HUDEP-2 (cell line): ENCODE measurements at regions not wholly inside any gene's neighbourhood (a gene's known extent, or its start where the extent isn't known, plus 50 kb on each side); places are given as distances from the start of the nearest gene placed in this dataset.

Experiments used
- DNase-seq, 76 experiments: peaks; one replicate each; lab custom pipeline; 2025; ENCODE audit not compliant: unreplicated experiment in 76 of 76; lab: John Stamatoyannopoulos, UW

- no peak for DNase-seq
Observed at GRCh38 chr21:40901691-40902090, 54.7 kb upstream of the DSCAM start.

- no peak for DNase-seq
Observed at GRCh38 chr21:40902299-40902698, 55.3 kb upstream of the DSCAM start.

DNA sequence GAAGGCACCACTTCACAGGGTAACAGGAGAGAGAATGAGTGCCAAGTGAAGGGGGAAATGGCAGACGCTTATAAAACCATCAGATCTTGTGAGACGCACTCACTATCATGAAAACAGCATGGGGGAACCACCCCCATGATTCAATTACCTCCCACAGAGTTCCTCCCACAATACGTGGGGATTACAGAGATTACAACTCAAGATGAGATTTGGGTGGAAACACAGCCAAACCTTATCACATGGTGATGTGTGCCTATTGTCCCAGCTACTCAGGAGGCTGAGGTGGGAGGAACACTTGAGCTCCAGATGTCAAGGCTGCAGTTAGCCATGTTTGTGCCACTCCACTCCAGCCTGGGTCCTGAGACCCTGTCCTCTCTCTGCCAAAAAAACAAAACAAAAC lies 56.0 kb upstream of the DSCAM start:
- no peak for DNase-seq

DNA sequence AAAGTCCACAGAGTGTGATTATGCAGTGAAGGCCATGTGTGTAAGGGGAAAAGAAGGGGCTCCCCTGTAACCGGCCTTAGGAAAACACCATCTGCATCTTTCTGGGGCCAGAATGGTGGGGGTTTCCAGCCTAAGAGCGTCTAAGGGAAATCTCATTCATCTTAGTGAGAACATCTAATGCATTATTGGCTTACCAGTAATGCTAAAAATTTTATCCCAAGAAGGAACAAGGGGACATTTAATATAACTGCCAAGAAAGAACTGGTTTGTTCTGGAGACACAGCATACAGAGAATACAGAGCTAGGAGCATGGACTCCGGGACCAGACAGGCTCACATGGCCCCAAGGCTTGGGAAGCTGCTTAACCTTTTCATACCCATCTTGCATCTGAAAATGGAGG lies 58.3 kb upstream of the DSCAM start:
- no peak for DNase-seq

DNA sequence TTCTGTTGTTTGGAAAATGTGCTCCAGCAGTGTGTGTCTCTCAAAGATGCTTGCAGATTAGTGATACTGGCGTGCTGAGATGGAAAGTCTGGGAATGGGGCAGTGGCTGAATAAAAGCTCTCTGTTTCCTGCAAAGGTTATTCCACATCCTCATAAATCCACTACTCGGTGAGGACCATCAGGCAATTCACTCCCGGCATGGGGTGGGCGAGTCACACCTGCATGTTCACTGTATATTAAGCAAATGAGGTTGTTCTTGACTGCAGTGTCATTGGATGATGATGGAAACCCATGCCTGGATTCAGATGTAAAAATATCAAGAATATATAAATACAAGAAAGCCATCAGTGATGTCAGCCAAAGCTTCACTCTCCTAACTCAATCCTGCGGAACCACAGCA lies 65.4 kb upstream of the DSCAM start:
- no peak for DNase-seq

DNA sequence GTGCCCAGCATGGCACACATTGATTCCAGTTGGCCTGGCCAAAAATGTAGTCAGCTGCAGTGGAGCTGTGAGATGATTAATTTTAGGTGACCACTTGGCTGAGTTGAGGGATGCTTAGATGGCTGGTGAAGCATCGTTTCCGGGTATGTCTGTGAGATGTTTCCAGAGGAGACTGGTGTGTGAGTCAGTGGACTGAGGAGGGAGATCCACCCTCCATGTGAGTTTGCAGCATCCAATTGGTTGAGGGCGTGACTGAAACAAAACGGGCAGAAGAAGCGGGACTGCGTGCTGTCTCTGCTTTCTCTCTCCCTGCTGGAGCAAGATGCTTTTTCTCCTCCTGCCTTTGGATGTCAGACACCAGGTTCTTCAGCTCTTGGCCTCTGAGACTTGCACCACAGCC lies 68.2 kb upstream of the DSCAM start:
- no peak for DNase-seq

DNA sequence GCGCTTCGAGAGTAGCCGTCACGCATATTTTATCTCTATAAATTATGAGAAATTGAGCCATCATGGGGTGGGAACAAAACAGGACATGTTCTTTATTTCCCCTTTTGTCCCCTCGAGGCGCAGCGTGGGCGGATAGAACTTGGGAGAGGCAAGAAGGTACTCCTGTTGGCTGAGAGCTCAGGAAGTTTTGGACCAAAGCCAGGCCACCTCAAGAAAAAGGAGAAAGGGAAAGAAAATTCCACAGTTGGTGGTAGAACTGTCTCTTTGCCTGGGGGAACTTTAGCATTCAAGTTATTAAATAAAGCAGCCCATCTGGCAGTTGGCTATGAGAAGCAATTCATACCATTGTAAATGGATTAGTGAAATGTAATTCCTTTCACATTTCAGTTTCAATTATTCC lies 76.4 kb upstream of the DSCAM start:
- no peak for DNase-seq

GRCh38 chr21:40923901-40924300 lies 76.9 kb upstream of the DSCAM start:
- no peak for DNase-seq

- no peak for DNase-seq
Observed at GRCh38 chr21:40924641-40925040, 77.7 kb upstream of the DSCAM start.

- no peak for DNase-seq
Observed at GRCh38 chr21:40926238-40926637, 79.3 kb upstream of the DSCAM start.

- DNase-seq = no peak
Observed at GRCh38 chr21:40929833-40930232, 82.9 kb upstream of the DSCAM start.

DNA sequence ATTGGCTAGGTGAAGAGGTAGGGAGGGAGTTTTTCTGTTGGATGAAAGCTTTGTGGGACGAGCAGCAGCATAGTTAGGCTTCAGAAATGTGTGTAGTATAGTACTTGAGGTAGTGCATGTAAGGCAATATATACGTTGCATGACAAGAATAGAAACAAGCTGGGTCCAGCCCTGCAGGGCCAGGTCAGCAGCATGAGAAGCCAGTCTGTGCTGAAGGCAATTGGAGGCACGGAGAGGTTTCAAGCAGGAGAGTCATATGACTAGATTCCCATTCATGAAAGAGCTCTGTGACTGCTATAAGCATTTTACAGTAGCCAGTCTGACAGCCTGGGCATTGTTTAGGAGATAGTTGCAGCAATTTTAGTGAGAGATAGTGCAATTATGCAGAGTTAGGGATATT lies 84.2 kb upstream of the DSCAM start:
- no peak for DNase-seq

DNA sequence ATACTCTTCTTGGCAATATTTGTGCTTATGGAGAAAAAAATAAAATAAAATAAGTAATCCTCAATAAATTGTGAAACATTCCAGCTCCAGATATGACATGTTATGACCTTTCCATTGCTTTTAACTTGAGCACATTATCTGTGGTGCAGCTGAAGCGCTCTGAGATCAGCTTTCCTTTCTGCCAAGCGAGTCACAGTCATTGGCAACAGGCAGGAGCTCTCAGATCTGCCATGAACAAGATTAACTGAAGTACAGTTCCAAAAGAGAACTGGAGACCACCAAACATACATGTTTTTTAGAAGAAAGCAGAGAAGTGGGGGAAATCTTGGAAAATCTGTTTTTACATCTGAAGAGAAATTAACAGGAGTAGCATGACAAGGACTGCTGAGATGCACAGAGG lies 89.2 kb upstream of the DSCAM start:
- DNase-seq = no peak

GRCh38 chr21:40936771-40937261 lies 89.9 kb upstream of the DSCAM start:
- DNase-seq = no peak

GRCh38 chr21:40938078-40938477 lies 91.1 kb upstream of the DSCAM start:
- no peak for DNase-seq

- DNase-seq = no peak
Observed at GRCh38 chr21:40938611-40939010, 91.7 kb upstream of the DSCAM start.

DNA sequence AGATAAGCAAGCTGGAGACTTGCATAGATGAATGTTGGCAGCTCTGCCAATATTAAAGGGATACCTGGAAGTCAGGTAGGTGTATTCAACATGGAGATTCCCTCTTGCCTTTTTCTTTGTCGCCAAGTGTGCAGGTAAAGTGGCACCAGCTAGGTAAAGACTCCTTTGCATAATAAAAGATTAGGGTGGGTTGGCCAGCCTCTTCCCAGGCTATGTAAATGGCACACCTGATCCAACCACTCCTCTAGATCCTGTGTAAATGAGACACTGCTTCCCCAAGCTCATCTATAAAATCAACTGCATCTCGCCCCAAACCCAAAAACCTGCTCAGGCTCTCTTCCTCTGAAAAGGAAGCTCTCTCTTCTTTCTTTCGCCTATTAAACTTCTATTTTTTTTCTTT lies 100.8 kb upstream of the DSCAM start:
- DNase-seq = no peak

GRCh38 chr21:40950970-40951369 lies 104.0 kb upstream of the DSCAM start:
- DNase-seq = no peak

DNA sequence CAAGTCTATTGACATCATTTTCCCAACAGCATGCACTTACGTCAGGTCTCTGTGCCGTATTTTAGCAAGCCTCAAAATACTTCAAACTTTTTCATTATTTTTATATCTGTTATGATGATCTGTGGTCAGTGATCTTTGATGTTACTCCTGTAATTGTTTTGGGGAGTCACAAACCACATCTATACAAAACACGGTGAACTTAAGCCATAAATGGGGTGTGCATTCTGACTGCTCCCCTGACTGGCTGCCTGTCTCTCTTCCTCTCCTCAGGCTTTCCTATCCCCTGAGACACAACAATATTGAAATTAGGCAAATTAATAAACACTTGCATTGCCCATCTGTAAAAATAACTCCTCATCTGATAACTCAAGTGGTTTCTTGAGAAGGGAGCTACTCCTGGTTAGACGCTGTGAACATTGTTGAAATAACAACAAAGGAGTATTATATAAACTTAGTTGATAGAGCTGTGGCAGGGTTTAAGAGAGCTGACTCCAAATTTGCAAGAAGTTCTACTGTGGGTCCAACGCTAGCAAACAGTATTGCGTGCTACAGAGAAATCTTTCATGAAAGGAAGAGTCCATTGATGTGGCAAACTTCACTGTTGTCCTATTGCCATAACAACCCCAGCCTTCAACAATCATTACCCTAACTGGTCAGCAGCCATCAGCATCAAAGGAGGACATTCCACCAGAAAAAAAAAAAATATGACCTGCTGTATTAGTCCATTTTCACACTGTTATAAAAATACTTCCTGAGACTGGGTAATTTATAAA lies 105.8 kb upstream of the DSCAM start:
- DNase-seq = no peak

GRCh38 chr21:40964691-40965090 lies 117.7 kb upstream of the DSCAM start:
- DNase-seq = no peak

- no peak for DNase-seq
Observed at GRCh38 chr21:40967771-40968170, 120.8 kb upstream of the DSCAM start.

DNA sequence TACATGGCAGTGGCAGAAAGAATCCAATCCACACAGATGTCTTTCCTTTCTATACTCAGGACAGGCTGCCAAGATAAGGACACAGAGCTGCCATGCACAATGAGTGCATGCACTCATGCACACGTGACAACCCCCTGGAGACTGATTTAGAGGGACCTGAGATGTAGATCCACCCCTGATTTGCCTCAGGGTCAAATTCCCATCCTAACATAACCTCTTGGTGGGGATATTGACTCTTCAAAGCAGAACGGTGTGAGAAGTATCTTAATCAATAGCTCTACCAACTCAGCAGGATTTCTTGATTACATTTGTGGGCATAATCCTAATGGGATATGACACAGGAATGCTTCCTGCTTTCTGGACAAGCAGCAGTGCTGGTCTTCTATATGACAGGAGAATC lies 125.2 kb upstream of the DSCAM start:
- no peak for DNase-seq
